Stimulated activated CD8-positive, alpha-beta memory T cell treated with anti-CD3 and anti-CD28 coated beads, Interleukin-12 subunit alpha, Interleukin-12 subunit beta, amount 100 ng/mL, for 24 hours (primary cell): ENCODE measurements at regions not wholly inside any gene's neighbourhood (a gene's known extent, or its start where the extent isn't known, plus 50 kb on each side); places are given as distances from the start of the nearest gene placed in this dataset.
"Not testable (repeated sequence)": the region's sequence is repeated elsewhere in the genome, so short reads cannot be mapped to it uniquely, and the experiment has no call there.

Source experiments
- DNase-seq: peaks from one replicate; pipeline ENCODE4 v3.0.0-alpha.2; 2020; ENCODE audit errors: extremely low read depth

DNA sequence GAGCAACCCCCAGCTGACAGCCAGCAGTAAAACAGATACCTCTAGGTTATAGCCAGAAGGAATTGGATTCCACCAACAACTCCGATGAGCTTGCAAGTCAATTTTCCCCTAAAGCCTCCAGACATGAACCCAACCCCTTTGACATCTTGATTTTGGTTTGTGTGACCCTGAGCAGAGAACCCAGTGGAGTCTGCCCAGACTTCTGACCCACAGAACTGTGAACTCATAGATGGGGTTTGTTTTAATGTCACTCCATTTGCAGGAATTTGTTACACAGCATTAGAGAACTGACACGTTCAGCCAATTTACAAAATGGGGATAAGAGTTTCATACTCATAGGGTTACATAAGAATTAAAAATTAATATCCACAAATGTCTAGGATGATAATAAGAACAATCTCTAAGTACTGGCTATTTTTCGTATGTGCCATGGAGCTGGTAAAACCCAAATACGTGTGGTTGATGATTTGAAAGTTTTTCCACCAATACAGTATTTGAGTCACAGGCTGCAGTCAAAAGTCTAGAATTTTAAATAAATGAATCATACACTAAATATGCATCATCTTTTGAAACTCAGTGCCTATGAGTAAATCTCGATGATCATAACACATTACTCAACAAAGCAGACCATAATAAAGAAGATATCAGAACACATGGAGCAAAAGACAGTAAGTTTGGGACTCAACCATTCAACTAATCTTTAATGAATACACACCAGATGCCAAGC, 380.0 kb downstream of the ANAPC1 start:
- DNase-seq: not testable (repeated sequence)

DNA sequence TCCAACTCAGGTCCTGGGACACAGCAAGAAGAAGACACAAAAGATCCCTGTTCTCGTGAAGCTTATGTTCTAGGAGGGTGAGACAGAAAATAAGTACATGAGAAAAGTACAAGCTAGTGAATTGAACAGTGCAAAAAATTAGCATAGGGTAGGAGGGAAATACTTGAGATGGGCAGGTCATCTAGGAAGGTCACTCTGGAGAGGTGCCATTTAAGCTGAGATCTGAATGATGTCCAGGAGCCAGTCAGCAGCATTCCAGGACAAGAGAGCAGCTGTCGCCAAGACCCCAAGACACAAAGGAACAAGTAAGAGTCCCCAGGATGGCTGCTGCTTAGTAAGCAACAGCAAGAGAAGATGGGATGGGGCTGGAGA, 379.4 kb downstream of the ANAPC1 start:
- DNase-seq: not testable (repeated sequence)

DNA sequence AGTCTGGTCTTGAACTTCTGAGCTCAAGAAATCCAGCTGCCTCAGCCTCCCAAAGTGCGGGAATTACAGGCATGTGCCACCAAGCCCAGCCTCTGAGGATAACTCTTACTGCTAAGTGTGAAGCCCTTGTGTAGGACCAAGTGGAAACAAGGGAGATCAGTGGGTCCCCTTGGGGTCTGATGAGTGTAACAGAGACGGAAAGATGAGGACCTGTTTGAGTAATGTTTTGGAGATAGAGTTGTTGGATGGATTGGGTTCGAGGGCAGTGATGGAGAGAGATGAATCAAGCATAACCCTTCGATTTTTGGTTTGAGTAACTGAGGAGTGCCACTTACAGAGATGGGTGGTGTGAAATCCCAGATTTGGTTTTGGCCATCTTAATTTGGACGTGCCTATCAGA, 378.7 kb downstream of the ANAPC1 start:
- not testable (repeated sequence) for DNase-seq

DNA sequence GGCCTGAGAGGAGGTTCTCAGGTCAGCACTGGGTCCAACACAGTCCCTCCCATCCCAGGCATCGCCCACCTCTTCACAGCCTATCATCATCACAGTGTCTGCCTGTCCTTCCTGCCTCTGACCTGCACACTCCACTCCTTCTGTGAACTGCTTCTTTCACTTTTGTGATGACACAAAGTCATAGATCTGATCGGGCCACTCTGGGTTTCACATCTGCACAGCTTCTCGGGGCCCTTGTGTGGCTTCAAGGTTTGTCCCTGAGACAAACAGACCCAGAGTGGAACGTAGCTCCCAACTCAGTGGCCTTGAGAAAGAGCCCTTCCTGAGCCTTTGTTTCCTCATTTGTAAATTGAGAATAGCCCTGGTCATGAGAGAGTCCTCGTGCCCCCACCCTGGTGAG, 377.1 kb downstream of the ANAPC1 start:
- not testable (repeated sequence) for DNase-seq

DNA sequence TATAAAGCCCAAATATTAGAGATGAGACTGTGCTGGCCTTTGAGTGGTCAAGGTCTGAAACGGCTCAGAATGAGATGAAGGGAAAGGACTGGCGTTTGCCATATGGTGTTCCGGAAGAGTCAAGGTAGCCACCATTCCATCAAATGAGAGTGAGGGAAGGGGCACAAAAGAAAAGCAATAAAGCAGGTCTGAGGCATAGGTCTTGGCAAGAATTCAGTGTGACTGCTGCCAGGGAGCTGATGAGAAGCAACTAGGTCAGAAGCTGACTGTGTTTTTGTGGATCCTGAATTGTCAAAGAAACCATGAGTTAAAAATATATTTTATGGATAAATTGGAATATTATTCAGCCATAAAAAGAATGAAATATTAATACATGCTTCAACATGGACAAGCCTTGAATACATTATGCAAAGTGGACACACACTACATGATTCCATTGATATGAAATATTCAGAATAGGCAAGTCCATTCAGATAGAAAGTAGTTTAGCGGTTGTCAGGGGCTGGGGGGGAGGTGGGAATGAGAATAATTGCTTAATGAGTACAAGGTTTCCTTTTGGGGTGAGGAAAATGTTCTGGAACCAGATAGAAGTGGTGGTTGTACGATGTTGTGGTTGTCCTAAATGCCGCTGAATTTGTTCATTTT, 374.6 kb downstream of the ANAPC1 start:
- not testable (repeated sequence) for DNase-seq

DNA sequence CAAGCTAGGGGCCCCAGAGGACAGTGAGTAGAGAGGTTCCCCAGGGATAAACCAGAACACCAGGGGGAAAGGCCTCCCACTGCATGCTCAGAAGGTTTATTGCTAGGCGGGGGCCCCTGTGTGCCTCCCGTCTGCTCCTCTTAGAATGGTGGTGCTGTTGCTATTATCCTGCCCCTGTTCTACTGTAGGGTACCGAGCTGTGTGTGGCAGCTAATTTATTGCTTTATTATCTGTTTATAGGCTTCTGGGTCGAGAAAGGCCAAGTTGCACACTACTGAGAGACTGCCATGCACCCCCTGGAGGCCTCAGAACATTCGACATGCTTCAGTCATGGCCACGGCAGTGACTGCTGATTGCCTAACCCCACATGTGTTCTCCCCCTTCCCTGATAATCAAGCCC, 373.6 kb downstream of the ANAPC1 start:
- DNase-seq: not testable (repeated sequence)

DNA sequence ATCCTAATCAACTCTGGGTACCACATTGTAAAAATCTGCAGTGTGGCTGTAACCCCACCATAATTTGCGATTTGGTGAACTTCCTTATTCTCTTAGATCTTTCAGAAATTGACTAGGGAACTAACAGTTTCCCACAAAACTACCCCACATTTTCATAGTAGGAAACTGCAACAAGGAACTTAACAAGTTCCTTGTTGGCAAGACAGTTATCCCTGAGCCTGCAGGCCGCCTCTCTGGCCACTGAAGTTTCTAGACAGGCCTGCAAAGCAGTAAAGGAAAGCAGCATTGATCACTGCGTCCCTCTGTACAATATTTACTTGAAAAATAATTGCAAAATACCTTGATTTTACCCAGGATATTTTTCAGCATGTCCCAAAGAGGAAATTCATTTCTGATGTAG, 372.9 kb downstream of the ANAPC1 start:
- not testable (repeated sequence) for DNase-seq

DNA sequence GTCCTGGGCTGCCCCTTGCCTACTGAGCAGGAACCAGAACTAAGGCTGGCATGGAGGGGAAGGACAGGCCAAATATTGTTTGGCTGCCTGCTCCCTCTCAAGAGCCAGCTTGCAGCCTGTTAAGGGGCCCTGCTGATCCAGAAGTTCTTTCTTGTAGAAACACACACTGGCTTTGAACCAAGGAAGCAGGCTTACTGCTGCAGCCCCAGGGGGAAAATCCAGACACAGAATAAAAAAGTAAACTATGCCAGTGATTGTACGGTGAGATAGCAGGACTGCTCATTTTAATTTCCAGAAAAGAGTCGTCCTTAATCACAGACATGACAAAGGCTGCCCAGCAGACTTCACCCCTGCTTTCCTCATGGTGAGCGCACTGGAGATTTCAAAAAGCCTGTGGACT, 371.6 kb downstream of the ANAPC1 start:
- not testable (repeated sequence) for DNase-seq

DNA sequence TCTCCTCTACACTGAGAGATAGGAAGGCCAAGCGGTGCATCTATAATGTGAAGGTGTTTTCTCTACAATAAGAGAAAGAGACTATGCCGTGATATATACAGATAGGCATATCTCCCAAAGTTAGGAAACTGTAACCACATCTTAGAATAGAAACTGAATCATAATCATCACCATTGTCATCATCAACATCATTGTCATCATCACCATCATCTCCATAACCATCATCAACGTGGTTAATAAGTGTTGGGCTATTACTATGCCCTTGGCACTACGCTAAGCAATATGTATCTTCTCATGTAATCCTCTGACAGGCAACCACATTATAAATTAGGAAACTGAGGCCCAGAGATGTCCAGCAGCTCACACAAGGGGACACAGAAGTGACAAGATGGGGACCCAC, 369.9 kb downstream of the ANAPC1 start:
- not testable (repeated sequence) for DNase-seq

DNA sequence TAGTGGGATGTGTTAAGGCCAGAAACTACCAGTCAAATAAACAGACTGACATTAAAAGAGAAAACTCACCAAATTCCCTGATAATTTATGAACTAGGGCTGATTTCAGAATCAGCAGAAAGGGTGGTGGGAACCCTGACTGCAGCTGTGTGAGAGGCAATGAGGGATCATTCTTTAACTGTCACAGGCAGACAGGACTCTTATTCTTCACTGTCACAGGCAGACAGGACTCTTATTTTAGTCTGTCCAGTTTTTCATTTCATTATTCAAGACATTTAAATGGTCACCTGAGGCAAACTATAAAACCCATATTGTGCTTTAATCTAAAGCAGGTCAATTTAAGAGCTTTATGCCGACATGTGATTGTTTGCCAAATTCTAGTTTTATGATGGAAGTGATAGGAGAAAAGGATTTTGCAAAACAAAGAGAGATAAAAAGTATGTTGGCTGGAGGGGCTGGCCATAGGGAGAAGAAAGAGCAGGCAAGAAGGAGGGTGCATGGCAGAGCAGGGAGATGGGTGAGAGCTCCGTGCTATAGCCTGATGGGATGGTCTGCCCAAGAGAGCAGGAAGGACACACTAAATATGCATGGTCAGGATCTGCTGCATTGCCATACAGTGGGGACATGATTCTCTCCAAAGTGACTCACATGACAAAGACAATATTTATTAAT, 366.8 kb downstream of the ANAPC1 start:
- not testable (repeated sequence) for DNase-seq

DNA sequence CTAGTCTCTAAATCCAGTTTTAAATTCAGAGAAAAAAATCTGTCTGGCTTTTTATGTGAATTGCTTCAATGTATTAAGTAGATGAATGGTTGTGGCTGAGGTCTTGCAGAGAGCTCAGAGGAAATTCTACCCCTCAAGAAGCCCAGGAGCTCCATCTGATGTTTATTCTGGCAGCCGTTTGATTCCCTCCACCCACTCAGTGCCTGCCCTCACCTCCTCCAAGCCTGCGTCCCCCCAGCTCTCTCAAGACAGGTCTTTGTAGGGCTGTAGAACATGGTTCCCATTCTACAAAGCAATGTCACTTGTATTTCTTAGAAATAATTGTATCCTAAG, 366.3 kb downstream of the ANAPC1 start:
- not testable (repeated sequence) for DNase-seq

DNA sequence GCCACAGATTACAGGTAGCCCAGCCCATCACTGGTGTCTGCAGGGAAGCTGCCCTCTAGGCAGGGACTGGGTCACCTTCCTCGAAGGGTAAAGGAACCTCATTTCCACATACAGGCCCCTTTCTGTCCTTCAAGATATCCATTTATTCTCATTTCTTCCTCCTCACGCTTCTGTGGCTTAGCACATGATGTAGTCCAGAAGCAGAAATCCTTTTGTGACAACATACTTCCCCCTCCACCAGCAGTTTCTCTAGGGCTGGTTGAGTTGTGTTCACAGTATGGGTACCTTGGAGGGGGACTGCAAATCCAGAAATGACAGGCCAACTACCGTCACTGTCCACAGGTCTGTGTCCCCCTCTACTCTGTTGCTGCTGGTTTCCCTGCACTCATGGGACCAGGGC, 364.9 kb downstream of the ANAPC1 start:
- DNase-seq: no peak

DNA sequence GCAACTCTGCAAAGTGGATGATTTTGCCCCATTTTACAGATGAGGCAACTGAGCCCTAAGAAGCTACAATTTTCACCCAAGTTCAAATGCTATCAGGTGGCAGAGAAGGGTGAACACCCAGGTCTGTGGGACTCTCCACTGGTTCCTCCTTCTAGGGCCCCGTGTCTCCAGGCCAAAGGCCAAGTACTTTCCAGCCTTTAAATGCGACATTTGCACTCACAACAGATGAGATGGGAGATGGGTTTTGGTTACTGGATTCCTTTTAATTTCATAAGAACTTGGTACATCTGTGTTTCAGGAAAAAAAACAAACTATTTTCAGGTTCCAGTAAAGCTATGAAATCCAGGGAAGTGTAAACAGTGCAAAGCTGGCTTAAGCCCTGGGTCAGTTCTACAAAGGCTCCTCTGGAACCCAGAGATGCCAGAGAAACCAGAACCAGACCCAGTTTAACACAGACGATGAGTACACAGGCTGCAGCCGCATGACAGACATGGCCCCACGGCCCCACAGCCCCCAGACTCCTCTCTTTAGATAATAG, 361.7 kb downstream of the ANAPC1 start:
- DNase-seq: no peak

DNA sequence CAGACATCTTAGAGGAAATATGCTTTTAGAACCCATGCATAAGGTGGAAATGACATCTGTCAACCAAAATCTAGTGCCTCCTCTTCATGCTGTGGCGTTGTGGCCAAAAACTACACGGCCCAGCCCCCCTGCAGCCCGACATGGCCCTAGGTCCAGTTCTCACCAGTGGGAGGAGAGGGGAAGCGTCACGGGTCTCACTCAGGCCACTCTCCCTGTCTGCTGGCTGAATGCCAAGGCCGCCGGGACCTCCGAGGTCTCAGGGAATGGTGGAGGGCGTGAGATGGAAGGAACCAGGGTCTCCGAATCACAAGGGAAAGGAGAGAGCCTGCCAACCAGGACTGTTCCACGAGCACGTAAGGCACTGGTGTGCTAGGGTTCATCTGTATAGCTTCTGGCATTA, 361.0 kb downstream of the ANAPC1 start:
- no peak for DNase-seq

DNA sequence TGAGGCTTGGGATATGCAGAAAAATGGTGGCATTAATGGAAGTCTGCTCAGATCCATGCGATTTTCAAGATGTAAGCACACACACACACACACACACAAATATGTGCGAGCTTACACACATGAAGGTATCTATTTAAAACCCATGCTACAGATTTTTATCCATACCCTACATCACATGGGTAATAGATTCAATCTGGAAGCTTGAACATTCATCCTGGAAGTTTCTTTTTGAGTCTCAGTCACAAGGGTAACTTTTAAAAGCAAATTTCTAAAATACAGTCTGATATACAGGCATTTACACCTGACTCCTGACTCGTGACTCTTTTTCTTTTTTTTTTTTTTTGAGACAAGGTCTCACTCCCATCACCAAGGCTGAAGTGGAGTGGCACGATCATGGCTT, 359.0 kb downstream of the ANAPC1 start:
- DNase-seq: not testable (repeated sequence)

DNA sequence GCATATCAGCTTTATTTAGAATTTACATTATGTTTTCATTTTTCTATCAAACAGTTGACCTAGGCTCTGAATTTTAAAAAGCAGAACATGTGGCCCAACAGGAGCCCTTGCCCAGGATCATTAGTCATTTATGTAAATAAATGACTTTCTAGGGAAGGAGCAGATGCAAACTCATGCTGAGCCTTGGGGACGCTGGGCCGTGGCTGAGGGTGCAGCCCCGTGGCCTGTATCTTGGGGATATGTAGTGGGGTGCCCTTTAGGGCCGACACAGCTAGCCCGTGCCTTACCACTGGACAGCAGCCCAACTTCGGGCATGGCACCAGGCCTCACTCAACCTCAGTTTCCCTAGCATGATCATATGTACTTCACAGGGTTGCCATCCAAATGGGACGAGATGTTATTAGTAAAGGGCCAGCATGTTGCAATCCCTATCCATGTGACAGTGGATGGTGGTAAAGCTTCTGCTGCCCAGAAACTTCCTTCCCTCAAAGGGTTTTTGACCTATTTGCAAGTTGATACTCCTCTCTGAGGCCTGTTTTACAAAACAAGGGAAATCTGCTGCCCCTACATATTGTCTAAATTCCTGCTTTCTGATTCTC, 357.9 kb downstream of the ANAPC1 start:
- DNase-seq: not testable (repeated sequence)

DNA sequence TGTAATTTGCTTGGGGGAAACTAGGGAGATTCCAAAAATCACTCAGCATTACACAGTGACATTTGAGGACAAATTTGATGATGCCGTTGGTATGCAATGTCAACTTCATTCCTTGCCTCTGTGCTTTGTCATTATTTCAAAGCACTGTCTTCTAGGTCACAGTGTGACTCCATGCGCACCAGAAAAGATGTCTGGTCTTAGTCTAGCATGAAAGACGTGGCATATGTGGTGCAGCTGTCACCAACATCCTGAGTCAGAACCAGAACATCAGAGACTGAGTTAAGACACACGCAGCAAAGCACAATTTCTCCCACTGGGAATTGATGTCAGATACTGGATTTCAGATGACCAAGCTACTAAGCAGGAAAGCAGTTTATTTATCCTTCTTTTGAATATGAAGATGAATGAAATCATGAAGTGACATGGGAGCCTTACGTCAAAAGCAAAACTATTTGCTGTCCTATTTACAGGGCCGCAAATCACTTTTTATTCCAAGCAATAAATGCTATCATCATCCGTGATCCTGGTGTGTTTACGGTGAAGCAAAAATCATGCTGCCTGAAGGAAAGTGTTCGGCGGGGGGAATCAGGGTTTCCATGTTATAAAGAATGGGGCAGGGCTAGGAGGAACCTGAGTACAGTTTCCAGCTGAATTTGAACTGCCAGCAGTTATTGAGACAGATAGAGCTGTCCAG, 356.1 kb downstream of the ANAPC1 start:
- DNase-seq: not testable (repeated sequence)

DNA sequence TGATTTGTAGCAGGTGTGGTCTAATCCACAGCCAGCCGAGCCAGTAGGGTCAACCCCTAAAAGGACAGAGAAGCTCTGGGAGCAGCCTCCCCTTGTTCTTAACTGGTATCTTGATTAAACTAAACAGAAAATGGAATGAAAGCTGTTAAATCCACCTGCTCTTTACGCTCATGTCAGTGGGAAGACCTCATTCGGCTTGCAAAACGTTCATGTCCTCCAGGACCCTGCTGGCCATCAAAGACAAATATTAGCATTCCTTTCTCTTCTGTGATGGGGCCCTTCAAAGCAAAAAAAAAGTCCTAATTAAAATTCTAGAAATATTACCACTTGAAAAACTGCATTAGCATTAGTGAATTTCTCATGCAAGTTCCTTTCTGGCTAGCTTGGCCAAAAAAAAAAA, 355.0 kb downstream of the ANAPC1 start:
- DNase-seq: not testable (repeated sequence)

DNA sequence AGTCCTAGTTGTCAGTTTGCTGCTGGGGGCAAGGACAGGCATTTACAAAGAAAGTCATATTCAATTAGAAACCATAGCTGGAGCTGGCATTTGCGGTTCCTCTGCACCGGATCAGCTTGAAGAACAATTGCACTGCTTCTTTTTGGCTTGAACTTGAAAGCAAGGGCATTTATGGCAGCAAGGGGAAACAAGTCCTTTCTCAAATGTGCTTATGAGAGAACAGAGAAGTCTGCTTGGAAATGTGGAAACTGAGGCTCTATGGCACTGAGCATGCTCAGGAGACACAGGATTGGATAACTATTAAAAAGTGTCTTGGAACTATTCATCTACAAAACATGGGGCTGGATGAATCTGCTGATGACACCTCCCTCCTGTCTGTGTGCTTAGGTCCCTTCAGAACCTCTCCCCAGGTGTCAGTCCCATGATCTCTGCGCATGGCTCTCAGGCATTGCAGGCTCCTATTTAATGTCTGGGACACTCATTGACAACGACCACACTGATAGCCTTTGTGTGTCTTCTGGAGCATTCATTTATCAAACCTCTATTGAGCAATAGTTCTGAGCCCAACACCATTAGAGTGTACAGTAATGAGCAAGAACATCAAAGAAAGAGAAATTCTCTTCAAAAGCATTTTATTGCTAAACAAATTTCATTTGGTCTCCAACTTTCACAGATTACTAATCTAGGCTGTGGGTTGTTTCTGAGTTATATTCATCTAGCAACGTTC, 353.6 kb downstream of the ANAPC1 start:
- DNase-seq: not testable (repeated sequence)

DNA sequence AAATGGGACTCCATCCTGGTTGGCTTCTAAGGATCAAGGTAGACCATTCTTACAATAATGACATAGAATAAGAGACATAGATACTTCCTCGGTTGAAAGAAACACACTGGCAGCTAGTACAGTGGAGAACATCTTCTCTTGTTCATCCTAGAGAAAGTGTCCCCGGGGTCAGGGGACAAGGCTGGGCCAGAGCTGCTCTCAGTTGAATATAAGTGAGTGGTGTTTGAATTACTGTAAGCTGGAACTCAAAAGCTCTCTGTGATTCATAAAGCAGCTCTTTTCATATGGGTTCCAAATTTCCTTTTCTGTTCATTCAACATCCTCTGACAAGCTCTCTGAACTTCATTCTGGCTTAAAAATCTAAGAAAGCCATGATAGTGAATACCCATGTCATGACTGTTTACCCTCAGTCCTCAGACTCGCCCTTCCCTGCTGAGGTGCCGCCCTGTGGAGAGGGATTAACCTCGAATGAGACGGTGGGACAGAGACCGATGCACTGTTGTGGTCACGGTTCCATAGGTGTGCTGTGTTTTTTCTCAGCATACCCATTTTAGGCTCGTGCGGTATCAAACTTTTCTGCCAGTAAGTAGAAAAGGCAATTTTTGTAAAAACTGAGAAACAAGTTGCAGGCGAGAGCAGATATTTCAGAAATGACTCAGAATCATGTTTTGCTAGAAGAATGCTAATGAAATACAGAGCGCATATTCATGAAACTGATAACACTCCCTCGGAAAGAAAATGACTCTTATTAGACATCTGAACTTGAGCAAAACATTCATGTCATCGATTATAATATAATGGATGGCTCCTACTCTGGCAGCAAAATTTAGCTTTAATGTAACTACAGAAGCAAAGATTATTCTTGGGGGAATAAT, 351.1 kb downstream of the ANAPC1 start:
- not testable (repeated sequence) for DNase-seq
